Psoas muscle (tissue), 7 donors: ENCODE measurements at regions not wholly inside any gene's neighbourhood (a gene's known extent, or its start where the extent isn't known, plus 50 kb on each side); places are given as distances from the start of the nearest gene placed in this dataset.

Experiments
- ATAC-seq, 4 donors: fragments of 200-7000 bp; cut with Tn5 transposase; one replicate each; pipeline ENCODE4 v1.9.1; 2020; ENCODE audit warnings: moderate library complexity in 3 of 4, mild to moderate bottlenecking in 2 of 4
- DNase-seq, 2 donors: peaks; one replicate each; pipeline ENCODE4 v3.0.0-alpha.2; 2020
- H3K27ac ChIP-seq: fragments of 200-600 bp; one replicate; pipeline ENCODE4 v1.8.0; 2022
- H3K27me3 ChIP-seq, 3 donors: fragments of 200-600 bp in 1 of 3; one replicate each; pipeline versions ENCODE4 v1.6.1 to v1.8.0; 2013 to 2022; ENCODE audit warnings: low read length in 2 of 3, mild to moderate bottlenecking in 2 of 3, moderate library complexity in 1 of 3; ENCODE audit not compliant: insufficient read depth in 3 of 3
- H3K36me3 ChIP-seq, 2 donors: fragments of 200-600 bp in 1 of 2; one replicate each; pipeline versions ENCODE4 v1.6.1 to v1.8.0; 2013 to 2022; ENCODE audit warnings: low read depth in 1 of 2, mild to moderate bottlenecking in 1 of 2, moderate library complexity in 1 of 2; ENCODE audit not compliant: insufficient read depth in 1 of 2
- H3K4me1 ChIP-seq: fragments of 200-600 bp; one replicate; pipeline ENCODE4 v1.8.0; 2022
- H3K4me3 ChIP-seq: fragments of 200-600 bp; one replicate; pipeline ENCODE4 v1.8.0; 2022; ENCODE audit warnings: mild to moderate bottlenecking
- H3K9me3 ChIP-seq: fragments of 200-600 bp; one replicate; pipeline ENCODE4 v1.8.0; 2022
- WGBS, 3 donors: extraction: QIAGEN DNeasy Blood & Tissue Kit; methylation state at CpG; one replicate each; pipeline versions ENCODE4 v1.1.6 to v1.1.7; 2013; 5-methylcytosine and 5-hydroxymethylcytosine counted together
- intact Hi-C, 2 donors: fragments of 100-400 bp; cut with DNase I; formaldehyde crosslinking; loops; one replicate each; pipeline versions ENCODE4 v1.11.0 to v1.14.2; 2022
- TF ChIP-seq, protein P1 (sequence below): fragments of 200-600 bp; IDR thresholded peaks from one replicate; pipeline ENCODE4 v1.8.0; 2022; ENCODE audit warnings: antibody characterized with exemption
- donor health status: healthy with polysubstance abuse.
- donor health status: DM: no; HTN: no; CAD: no; lungs with moderate emphysema.
- donor health status: Bipolar disorder and iron deficiency.
- donor health status: healthy.
- donor health status: DM: yes; HTN: yes; CAD: no.
- donor health status: DM: no; HTN: no; CAD: no.
- donor health status: DM: yes; HTN: yes; CAD: no.

GRCh38 chr14:51460011-51460410, 191.7 kb upstream of the FRMD6 start:
- 23 to 38% (median 30%) methylated on average over 1 of the region's 1 CpG for WGBS, 3 donors
- Histone ChIP-seq H3K4me1 (no peaks in the 10 kb centered on the region), H3K9me3 (no peaks in the 10 kb centered on the region), H3K4me3 (no peak overlapping the region), H3K27ac (no peak overlapping the region), H3K27me3 (no peaks in the 10 kb centered on the region), H3K36me3 (no peaks in the 10 kb centered on the region)
- DNase-seq (no peak), ATAC-seq (no peak)
- intact Hi-C loops, result no loop called here
- TF ChIP-seq, protein P1, sequence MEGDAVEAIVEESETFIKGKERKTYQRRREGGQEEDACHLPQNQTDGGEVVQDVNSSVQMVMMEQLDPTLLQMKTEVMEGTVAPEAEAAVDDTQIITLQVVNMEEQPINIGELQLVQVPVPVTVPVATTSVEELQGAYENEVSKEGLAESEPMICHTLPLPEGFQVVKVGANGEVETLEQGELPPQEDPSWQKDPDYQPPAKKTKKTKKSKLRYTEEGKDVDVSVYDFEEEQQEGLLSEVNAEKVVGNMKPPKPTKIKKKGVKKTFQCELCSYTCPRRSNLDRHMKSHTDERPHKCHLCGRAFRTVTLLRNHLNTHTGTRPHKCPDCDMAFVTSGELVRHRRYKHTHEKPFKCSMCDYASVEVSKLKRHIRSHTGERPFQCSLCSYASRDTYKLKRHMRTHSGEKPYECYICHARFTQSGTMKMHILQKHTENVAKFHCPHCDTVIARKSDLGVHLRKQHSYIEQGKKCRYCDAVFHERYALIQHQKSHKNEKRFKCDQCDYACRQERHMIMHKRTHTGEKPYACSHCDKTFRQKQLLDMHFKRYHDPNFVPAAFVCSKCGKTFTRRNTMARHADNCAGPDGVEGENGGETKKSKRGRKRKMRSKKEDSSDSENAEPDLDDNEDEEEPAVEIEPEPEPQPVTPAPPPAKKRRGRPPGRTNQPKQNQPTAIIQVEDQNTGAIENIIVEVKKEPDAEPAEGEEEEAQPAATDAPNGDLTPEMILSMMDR, result no peak

DNA sequence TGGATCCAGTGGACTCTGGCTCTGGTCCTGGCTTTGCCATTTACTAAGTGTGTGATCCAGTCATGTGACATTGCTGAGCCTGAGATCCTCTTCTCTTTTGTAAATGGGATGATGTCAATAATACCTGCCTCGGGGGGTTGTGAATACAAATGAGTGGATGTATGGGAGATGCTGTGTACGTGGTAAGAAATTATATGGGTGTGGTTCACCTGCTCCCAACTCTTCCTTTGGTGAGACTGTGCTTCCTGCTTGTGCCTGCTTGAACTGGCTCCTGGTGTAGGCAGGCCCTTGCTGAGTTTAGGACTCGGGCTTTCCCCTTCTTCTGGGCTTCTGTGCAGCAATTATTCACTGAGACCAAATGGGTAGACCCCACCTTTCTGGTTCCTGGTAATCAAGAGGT, 189.5 kb upstream of the FRMD6 start:
- H3K9me3 ChIP-seq, result no peaks in the 10 kb centered on the region
- no peaks in the 10 kb centered on the region for H3K27me3 ChIP-seq
- DNase-seq (no peak), ATAC-seq (no peak)
- intact Hi-C loops, result no loop called here
- 83 to 92% (median 85%) methylated on average over 3 of the region's 3 CpGs for WGBS, 3 donors
- H3K36me3 ChIP-seq, result no peaks in the 10 kb centered on the region
- H3K4me3 ChIP-seq, result no peak overlapping the region
- H3K4me1 ChIP-seq, result no peaks in the 10 kb centered on the region
- TF ChIP-seq, protein P1, result no peak
- H3K27ac ChIP-seq, result no peak overlapping the region

DNA sequence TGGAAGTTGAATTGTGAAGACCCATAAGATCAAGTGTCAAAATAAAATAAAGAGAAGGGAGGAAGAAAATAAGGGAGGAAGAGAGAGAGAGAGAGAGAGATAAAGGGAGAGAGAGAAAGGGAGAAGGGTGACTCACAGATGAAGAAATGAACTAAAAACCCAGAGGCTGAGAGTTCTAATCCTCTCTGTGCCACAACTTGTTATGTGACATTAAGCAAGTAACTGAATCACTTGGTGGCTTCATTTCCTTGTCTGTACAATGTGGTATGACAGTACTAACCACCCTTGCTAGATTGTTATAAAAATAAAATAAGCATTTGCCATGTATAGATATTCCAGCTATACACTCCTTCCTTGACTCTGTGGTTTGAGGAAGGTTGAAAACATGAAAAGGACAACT, 189.0 kb upstream of the FRMD6 start:
- no peak for DNase-seq
- Histone ChIP-seq H3K27me3 (no peaks in the 10 kb centered on the region), H3K9me3 (no peaks in the 10 kb centered on the region), H3K4me3 (no peak overlapping the region), H3K36me3 (no peaks in the 10 kb centered on the region), H3K27ac (no peak overlapping the region), H3K4me1 (no peaks in the 10 kb centered on the region)
- TF ChIP-seq, protein P1, result no peak
- intact Hi-C loops, result no loop called here
- no peak for ATAC-seq

DNA sequence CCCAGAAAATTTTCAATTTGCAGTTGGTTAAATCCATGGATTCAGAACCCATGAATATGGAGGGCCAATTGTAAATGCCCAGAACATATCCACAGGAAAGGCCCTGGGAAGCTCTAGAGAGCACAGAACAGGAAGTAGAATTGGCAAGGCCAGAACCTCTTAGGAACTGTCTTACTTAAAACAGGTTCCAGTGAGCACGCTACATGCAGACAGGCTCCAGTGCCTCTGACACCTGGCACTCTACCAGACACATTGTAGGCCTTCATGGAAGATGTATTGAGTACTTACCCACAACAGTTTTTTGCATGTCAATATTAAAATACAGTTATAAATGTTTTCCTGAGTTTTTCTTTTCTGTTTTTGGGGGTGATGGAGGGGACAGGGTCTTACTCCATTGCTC, 188.2 kb upstream of the FRMD6 start:
- H3K4me1 ChIP-seq, result no peaks in the 10 kb centered on the region
- H3K36me3 ChIP-seq, result no peaks in the 10 kb centered on the region
- ATAC-seq, result no peak
- TF ChIP-seq, protein P1, result no peak
- H3K4me3 ChIP-seq, result no peak overlapping the region
- no peaks in the 10 kb centered on the region for H3K27me3 ChIP-seq
- no peak overlapping the region for H3K27ac ChIP-seq
- no peak for DNase-seq
- H3K9me3 ChIP-seq, result no peaks in the 10 kb centered on the region
- intact Hi-C loops, result no loop called here
- 75 to 79% (median 77%) methylated on average over 1 of the region's 1 CpG for WGBS, 3 donors

DNA sequence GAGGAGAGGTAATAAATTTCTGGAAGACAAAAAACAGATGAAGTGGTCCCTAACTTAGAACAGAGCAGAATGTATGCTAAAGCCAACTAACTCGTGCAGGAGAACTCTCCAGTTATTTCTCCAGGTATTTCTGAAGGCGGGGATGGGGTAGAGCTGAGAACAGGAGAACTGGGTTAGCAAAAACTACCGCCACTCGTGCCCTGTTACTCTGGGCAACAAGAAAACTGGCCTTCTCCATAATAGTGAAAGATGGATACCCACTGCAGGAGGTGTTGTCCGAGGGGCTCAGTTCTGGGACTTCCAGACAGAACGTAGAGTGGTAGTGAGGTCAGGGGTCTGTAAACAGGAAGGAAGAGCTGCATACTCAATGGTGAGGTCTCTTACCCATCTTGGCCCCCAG, 187.3 kb upstream of the FRMD6 start:
- Histone ChIP-seq H3K9me3 (no peaks in the 10 kb centered on the region), H3K36me3 (no peaks in the 10 kb centered on the region), H3K27me3 (no peaks in the 10 kb centered on the region), H3K27ac (no peak overlapping the region), H3K4me1 (no peaks in the 10 kb centered on the region), H3K4me3 (no peak overlapping the region)
- intact Hi-C loops, result no loop called here
- no peak for DNase-seq
- TF ChIP-seq, protein P1, result no peak
- WGBS, 3 donors, result 91 to 92% (median 91%) methylated on average over 6 of the region's 6 CpGs
- no peak for ATAC-seq
